Fibroblast of skin of right quadriceps (primary cell): ENCODE measurements at regions not wholly inside any gene's neighbourhood (a gene's known extent, or its start where the extent isn't known, plus 50 kb on each side); places are given as distances from the start of the nearest gene placed in this dataset.
"Not testable (repeated sequence)": the region's sequence is repeated elsewhere in the genome, so short reads cannot be mapped to it uniquely, and the experiment has no call there.

Experiments used
- DNase-seq: peaks from one replicate; pipeline ENCODE4 v3.0.0-alpha.2; 2013

DNA sequence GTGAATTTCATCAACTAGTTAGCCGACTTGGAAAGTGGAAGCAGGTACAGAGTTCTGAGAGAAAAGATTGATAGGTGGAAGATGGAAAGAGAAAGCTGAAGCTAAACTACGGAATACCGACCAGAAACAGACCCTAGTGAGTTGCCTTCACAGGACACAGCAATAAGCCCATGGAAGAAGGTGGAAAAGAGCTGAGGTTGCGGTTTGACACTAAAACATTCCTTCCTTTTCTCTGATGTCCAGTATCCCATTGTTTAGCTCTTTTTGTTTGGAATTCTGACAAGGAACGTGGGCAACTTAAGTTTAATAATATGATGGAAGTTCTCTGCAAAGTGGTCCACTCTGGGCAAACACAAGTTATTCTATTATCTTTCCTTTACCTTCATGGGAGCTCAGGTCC, 110.1 kb upstream of the ADTRP start:
- DNase-seq, result no peak

DNA sequence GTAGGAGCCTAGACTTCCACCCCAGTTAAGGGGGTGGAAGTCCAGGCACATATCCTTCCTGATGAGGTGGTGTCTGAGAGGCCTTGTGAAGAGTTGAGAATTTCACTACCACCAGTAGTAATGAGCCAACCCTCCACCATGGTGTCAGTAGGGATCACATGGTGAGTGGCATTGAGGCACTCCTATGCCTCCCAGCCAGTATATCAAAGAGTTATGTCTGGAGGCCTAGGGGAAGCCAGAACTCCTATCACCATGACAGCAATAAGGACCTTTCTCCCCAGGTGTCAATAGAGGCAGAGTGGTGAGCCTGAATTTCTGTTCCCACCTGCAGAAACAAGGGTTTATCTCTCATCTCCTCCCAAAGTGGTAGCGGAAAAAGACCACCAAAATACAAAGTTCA, 106.6 kb upstream of the ADTRP start:
- no peak for DNase-seq

DNA sequence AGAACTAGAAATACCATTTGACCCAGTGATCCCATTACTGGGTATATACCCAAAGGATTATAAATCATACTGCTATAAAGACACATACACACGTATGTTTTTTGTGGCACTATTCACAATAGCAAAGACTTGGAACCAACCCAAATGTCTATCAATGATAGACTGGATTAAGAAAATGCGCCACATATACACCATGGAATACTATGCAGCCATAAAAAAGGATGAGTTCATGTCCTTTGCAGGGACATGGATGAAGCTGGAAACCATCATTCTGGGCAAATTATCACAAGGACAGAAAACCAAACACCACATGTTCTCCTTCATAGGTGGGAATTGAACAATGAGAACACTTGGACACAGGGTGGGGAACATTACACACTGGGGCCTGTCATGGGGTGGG, 104.9 kb upstream of the ADTRP start:
- DNase-seq, result not testable (repeated sequence)

DNA sequence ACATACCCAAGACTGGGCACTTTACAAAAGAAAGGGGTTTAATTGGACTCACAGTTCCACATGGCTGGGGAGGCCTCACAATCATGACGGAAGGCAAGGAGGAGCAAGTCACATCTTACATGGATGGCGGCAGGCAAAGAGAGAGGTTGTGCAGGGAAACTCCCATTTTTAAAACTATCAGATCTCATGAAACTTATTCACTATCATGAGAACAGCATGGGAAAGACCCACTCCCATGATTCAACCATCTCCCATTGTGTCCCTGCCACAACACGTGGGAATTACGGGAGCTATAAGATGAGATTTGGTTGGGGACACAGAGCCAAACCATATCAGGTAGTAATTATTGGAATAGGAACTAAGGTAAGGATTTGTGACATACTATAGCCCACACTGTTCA, 101.6 kb upstream of the ADTRP start:
- not testable (repeated sequence) for DNase-seq

DNA sequence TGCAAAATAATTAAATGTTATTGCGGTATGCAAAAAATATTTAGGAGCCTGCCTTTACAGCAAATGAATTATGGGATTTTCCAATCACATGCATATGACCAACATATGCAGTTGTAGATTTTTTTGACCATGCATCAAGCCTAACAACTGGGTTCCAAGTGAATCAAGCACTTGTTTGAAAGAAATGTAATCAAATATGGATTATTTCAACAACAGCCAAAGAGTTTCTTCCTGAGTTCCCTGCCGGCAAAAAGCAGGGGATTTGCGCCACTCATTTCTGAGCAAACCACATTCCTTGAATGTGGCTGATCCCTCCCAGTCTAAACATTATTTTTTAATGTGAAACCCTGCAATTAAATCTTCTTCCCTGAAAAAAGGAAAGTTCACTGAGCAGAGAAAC, 100.1 kb upstream of the ADTRP start:
- peak; percentile 16 for DNase-seq

DNA sequence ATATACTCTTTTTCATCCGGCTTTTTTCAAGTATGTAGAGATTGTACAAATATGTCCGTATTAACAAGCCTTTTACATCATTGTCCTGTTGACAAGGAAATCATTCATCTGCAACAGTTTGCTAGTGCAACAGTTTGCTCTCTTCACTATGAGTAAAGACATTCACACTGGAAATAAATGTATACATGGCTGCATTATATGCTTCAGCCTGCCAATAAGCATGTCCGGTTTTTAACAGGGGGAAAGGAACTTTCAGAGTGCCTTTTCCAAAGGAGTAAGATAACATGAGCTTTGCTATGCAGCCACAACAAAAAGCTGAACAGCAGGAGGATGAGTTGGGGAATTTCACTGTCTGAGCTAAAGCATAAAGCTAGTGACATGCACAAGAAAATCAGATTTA, 99.4 kb upstream of the ADTRP start:
- no peak for DNase-seq

DNA sequence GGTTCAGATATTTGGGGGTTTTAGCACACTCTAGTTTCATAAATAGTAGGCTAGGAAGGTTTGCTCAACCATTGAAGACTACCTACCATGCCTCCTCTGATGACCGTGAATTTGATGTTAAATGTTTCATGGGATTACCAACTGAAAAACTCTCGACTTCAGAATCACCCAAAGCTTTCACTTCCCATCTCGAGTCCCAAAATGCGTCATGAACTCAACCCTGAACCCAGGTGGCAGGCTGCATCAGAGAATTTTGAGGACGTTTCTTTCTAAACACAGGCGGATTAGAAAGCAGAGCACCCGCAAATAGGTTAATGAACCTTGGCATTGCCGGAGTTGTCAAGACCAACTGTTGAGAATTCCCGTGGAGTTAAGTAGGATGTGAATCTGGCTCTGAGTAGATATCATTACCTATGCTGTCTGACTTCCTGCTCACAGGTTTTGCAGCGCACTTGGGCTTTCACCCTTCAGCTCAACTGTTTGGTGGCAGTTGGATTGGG, 98.4 kb upstream of the ADTRP start:
- no peak for DNase-seq

DNA sequence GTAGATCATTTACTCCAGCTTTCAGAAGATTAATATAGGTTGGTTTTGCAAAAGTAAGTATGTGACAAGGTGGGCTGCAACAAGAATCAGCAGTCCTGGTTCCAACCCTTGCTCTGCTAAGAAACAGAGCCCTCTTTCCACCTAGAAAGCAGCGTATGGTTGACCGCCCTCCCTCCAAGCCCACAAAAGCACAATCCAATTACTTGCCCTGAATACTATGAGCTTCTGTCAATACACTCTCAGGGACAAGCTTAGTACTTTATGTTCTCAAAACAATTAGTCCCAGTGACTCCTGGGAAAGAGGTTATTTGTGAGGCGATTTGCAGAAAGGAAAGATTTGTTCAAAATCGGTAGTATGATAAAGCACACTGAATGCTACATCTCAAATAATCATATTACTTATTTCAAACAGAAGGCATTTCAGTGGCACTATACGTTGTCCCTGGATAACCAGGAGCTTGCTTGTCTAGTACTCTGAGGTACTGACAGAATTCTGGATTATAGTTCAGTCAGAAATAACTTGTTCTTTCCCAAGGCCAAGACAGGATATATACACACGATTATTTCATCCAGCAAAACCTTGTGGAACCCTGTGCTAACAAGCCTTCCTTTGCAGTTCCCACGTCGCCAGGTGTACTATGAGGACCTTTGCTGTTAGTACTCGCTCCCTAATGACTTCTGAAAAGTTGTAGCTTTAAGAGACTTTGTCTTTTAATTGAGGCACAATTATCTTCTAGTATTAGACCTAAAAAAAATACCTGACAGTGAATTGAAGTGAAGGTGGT, 96.9 kb upstream of the ADTRP start:
- no peak for DNase-seq

DNA sequence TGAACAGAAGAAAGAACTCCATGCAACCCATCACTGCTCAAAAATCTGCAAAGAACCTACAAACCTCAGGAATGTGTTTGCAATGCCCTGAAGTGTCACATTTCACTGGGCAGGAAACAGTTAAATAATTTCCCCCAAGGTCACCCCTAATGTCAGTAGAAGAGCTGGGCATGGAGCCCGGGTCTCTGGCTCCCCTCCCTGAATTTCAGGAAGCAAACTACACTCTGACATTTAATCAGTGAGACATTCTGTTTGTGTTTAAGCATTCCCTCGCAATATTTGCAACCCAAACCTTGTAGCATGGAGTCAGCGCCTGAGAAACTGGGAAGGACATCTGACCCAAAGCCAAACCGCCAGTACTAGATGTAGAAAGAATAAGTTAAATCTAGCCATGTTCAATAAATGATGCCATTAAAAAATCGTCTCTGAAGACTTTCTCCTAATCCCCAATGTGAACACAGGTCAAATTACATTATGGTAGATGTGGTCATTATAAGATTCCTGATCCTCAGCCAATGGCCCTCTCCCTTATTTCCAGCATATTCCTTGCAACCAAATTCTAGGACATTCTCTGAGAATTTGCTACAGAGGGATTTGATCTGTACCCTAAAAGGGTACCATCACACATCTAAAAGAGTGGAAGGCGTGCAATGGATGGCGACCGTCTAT, 91.2 kb upstream of the ADTRP start:
- peak; percentile 88 for DNase-seq

DNA sequence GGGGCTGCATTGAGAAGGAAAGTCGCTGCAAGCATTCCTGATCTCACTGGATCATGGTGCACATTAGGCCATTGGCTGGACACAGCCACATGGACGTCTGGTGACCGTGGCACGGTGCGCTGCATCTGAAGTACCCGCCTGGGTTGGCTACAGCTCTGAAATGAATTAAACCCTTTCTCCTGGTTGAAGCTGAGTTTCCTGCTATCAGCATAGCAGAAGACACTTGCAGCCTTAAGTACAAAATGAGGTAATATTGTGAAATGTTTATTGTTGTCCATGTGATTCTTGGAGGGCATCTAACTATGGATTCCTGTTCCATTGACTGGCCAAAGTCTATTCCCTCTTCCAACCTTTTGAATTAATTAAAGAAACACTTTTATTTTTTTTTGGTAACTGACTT, 89.8 kb upstream of the ADTRP start:
- no peak for DNase-seq

DNA sequence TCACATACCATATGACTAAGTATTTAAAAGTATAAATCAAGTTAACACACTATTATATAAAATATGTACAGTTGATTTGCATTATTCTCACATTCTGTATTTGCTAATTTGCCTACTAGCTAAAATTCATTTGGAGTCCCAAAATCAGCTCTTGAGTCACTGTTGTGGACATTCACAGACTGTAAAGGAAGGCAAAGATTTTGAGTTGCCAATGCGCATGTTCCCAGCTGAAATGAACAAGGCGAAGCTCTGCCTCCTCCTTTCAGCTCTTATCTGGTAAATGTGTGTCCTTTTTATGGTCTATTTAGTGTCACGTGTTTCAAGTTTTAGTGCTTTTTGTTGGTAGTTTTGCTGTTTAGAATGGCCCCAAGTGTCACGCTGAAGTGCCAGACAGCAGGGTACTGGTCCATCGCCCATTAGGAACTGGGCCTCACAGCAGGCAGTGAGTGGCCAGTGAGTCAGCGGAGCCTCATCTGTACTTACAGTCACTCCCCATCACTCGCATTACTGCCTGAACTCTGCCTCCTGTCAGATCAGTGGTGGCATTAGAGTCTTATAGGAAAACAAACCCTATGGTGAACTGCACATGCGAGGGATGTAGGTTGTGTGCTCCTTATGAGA, 87.2 kb upstream of the ADTRP start:
- peak; percentile 19 for DNase-seq

DNA sequence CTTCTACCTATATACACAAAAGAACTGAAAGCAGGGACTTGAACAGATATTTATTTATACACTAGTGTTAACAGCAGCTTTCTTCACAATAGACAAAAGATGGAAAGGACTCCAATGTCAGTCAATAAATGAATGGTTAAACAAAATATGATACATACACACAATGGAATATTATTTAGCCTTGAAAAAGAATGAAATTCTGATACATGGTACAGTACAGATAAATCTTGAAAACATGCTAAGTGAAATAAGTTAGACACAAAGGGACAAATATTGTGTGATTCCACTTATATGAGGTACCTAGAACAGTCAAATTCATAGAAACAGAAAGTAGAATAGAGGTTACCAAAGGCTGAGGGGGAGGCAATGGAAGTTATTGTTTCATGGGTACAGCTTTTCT, 79.8 kb upstream of the ADTRP start:
- DNase-seq, result no peak

DNA sequence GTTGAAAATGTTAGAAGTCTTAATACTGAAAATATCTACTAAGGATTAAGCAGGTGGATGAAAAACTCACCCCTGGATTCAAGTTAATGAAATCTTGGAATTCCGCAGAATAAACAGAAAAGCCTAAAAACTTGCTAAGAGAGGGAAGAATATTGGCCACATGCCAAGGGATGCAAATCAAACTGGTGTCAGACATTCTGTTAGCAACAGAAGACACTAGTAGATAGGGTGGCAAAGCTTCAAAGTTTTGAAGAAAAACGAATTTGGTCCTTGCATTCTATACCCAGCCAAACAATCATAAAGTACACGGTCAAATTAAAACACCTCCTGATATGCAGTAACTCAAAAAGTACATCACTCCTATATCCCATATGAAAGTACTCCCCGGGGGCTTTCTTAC, 77.1 kb upstream of the ADTRP start:
- no peak for DNase-seq

DNA sequence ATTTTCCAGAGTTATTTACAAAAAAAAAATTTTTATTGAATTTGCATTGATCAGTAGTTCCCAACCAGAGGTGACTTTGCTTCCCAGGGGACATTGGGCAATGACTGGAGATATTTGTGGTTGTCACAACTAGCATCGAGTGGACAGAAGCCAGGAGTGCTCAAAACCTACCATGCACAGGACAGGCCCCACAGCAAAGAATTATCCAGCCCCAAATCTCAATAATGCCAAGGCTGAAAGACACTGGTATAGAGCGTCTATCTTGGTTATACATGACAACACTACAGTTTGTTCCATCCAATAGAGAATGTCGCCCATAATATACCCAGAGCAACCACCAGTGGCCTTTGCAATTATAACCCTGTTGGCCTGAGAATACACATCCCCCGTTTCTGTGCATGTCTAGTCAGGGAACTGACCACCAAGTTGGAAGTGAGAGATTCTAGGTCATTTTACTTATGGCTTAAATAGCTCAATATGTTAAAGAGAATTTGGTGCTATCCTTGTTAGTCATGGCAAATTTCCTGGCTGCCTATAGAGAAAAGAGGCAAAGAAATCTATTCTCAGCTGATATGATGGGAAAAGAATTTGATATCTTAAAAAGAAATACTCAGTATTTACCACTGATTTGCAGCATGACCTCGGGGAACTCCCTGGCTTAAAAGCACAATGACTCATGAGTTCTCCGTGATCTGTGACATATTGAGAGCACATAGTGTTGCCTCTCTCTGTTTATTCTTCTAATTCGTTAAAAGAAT, 76.0 kb upstream of the ADTRP start:
- peak; percentile 69 for DNase-seq

DNA sequence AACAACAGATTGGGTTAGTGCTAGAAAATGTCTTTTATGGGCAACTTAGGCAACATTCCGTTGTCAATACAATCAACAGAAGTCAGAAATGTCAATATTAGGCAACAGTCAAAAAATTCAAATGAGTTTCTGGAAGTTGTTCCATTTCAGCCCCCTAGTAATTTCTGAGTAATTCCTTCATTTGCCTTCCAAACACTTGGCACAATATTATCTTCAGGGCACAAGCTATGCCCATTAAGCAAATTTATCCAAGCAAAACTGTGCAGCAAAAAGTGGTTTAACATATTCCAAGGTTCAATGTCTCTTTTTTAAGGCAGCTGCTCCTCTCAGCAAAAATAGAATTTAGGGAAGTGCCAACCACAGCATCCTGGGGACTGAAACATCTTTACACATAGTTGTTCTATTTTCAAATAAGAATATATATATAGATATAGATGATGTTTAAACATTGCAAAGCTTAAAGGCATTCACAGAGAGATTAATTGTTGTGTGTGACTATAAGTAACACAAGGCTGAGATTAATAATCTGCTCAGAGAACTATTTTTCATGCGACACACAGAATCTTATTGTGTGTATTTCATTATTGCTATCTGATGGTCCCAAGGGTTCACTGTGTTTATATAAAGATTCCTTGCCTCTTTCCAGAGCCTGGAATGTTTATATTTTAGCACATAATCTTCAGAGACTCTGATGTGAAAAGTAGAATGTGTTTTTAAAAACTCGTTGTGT, 75.2 kb upstream of the ADTRP start:
- peak; percentile 11 for DNase-seq

DNA sequence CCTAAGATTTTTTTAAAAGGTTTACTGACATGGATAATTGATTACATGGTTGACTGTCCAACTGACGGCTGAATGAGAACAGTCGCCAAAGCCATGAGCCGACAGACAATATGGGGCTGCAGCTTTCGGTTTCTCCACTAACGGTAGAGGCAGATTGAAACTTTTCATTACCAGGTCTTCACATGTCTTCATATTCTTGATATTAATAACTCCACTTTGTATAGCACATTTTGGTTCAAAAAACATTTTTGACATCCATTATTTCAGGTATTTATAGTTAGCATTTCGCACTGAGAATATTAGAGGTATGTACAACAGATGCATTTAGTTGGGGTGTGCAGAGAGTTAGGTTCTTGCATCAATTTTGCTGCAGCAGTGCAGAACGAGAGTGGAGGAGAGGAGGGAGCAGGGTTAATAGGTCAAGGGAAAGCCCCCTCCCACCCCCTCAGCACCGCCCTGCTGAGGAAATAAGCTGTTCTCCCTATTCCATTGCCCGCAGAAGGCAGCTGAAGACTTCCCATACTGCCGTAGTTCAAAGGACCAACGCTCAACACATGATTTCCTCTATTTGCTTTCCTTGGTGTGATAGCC, 73.6 kb upstream of the ADTRP start:
- DNase-seq, result no peak

DNA sequence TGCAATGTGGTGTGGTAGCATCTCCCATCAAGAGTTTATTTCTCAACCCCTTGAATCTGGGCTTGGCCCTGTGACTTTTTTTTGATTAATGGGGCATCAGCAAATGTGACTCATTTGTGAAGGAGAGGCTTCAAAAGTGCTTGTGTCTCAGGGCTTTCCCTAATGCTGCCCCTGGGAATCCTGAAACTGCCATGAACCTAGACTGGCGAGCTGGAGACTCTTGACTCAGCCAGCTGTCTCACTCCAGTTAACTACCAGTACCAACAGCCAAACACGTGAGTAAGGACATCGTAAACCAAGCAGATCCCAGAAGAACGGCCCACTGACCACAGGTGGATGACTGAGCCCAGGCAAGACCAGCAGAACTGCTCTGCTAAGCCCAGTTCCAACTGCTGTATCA, 72.8 kb upstream of the ADTRP start:
- DNase-seq, result peak; percentile 95

DNA sequence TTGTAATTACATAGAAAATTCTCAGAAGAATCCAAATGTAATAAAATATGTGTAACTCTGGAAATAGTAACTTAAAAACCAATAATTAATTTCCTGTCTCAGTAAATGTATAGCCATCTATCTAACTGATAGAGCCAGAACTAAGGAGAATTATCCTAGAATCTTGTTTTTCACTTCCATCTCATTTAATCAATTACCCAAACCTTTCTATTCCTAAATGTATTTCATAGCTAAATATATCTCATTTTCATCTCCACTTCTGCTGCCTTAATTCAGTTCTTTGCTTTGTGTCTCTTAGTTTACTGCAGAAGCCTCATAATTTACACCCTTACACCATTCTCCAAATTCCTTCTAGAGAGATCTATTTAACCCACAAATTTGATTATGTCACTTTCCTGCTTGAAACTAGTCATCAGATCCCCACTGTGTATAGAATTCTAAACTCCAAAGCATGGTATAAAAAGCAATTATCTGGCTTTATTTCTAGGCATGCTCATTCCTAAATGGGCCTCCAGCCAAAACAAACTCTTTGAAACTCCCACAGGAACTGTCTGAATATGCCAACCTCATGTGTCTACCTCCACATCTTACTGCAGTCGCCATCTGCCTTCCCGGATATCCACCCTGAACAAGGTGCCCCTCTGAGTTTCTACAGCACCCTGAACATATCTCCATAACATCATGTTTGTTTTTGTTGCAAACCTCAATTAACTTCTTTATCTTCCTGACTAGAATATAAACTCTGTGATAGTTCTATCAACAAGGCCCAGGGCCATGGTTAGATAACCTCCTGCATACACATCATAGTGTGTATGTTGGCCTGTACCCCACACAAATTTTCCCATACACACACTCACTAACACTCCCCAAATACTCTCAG, 70.5 kb upstream of the ADTRP start:
- peak; percentile 88 for DNase-seq

DNA sequence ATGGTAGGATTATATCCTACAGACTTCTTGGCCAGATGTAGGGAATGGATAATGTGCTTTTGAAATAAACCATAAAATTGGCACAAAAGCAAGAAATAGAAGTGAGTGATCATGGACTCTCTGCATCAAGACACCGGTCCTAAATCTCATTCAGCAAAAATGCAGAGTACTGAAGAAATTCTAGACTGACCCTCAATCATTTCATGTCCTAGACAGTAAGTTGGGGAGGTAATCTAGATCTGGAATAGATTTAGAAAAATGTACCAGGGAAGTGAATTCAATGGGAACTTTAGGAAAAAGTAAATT, 69.7 kb upstream of the ADTRP start:
- no peak for DNase-seq

DNA sequence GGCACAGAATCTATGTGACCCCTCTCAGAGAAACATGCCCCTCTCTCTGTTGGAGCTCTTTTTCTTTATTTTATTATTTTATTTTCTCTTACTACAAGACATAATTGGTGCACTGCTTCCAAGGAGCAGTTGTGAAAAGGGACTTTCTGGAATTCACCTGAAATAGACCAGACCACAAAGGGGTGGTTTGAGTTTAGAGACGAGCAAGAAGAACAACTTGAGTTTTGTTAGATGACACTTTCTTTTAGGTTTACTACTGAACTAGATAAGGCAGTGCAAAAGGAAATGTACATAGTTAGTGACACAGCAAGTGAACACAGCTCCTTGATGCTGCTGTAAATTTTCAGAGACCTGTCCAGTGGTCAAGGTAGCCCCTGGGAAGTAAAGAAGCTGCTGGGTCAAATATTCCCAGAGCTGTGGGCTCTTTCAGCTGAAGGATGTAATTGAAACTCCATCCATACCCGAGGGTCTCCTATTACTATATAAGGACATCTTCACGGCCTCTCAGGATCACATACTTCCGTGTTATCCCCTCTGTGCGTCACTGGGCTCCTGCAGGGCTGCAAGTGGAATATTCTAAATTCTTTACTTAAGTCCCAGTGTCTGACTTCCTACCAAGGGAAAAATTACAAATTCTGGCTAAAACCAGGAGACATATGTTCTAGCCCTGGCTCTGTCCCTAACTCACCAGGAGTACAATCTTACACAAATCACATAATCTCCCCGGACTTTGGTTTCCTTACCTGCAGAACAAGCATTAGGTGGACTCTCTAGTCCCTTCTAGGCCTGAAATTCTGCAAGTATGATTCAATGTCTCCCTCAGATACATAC, 69.1 kb upstream of the ADTRP start:
- DNase-seq, result peak; percentile 74
